ENCODE measurements at regions not wholly inside any gene's neighbourhood (a gene's known extent, or its start where the extent isn't known, plus 50 kb on each side); places are given as distances from the start of the nearest gene placed in this dataset.

DNA sequence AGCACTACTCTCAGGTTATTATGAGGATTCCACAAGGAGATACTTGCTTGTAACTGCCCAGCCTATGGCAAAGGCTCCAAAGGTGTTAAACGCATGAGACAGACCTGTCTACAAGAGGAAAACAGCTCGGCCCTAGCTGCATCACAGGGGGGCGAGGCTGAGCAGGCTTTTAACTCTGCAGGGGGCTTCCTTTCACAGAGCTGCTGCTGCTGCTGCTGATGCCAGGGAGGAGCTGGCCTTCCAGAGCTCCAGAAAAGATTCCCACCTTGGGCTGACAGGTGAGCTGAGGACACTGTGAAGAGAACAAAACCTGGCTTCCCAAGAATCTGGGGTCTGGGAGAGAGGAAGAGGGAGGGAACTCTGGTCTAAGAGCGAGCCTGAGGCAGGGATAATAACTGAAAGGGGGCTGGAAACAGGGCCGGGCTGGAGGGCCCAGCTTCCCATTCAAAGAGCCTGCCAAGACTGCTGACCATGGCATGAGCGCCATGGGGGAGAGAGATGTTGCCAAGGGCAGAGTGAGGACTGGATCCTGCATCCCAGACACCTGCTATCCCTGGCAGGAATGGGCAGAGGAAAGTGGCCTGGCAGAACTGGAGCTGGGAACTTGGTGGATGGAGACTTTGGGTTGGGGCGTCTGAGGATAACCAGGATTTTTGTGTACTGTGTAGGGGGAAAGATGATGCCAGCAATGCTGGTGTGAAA lies 211.1 kb upstream of the LRFN2 start:
- DNase-seq (ENCODE audit: low read depth in 2 of 2), result no peak

- peak; percentile 15 to 19 for DNase-seq (ENCODE audit: low read depth in 2 of 2)
Measured at GRCh38 chr6:40796260-40797221, 209.4 kb upstream of the LRFN2 start.

DNA sequence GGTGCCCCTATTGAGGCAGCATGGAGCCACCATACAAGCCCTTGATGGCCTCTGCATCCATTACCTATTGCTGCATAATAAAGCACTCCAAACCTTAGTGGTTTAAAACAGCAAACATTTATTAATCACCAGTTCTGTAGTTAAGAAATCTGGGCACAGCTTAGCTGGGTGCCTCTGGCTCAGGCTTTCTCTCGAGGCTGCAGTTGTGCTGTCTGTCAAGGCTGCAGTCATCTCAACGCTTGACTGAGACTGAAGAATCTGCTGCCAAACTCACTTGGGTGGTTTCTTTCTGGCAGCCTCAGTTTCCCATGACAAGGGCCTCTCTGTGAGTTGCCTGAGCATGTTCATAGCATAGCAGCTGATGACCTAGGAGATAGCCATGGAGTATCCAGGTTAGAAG lies 207.4 kb upstream of the LRFN2 start:
- DNase-seq (ENCODE audit: low read depth in 2 of 2), result no peak

- DNase-seq (ENCODE audit: low read depth in 2 of 2), result no peak
Measured at GRCh38 chr6:40792183-40792582, 205.0 kb upstream of the LRFN2 start.

GRCh38 chr6:40791004-40791403 lies 203.8 kb upstream of the LRFN2 start:
- DNase-seq (ENCODE audit: low read depth in 2 of 2), result no peak

DNA sequence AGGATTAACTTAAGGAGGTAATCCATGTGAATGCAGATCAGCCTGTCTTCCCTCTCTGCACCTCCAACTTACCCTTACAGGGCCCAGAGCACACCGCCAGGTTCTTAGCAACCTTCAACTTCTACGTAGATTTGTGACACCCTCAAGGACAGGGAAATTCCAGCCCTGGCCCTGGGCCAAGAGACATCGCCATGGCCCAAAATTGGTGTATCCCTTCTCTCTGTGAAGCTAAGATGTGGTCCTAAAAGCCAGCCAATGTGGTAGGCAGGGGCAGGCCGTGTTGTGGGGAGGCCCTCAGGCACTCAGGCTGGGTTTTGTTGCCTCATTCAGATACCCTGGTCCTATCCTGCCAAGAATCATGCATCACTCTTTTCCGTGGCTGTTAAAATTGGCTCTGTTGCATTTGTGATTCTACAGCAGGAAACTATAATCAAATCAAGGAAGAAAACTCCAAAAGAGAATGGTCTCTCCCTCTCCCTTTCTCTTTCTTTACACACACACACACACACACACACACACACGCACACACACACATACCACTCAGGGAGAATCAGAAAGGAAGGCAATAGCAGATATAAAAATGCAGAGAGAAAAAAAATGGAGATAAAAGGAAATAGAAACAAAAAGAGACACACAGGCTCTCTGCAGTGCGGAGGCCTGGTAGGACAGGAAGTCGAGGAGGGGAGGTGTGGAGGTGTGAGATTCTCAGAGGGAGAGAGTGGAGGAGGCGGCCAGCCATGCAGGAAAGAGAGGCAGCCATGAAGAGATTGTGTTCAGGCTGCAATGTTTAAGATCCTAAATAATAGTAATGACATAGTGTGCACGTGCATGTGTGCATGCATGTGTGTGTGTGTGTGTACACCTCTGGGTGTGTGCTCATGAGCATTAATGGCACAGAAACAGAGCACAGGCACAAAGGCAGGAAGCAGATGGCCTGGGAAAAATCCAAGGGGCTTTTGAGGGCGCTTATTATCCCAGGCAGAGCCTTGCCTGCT lies 201.8 kb upstream of the LRFN2 start:
- DNase-seq (ENCODE audit: low read depth in 2 of 2), result peak; percentile 12 to 15

GRCh38 chr6:40782355-40782754 lies 195.2 kb upstream of the LRFN2 start:
- no peak for DNase-seq (ENCODE audit: low read depth in 2 of 2)

DNA sequence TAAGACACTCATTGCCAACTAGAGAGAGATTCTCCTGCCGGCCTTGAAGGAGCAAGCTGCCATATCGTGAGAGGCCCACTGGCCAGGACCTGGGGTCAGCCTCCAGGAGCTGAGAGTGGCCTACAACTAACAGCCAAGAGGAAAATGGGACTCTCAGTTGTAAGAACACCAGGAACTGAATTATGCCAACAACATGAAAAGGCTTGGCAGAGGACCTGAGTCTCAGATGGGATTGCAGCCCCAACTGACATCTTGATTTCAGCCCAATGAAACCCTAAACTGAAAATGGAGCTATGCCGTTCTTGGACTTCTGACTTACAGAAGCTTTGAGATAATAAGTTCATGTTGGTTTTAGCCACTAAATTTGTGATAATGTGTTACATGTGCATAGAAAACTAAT lies 193.5 kb upstream of the LRFN2 start:
- no peak for DNase-seq (ENCODE audit: low read depth in 2 of 2)

- peak; percentile 20 to 21 for DNase-seq (ENCODE audit: low read depth in 2 of 2)
Measured at GRCh38 chr6:40779409-40779808, 192.2 kb upstream of the LRFN2 start.

- DNase-seq (ENCODE audit: low read depth in 2 of 2), result no peak
Measured at GRCh38 chr6:40778918-40779317, 191.8 kb upstream of the LRFN2 start.

DNA sequence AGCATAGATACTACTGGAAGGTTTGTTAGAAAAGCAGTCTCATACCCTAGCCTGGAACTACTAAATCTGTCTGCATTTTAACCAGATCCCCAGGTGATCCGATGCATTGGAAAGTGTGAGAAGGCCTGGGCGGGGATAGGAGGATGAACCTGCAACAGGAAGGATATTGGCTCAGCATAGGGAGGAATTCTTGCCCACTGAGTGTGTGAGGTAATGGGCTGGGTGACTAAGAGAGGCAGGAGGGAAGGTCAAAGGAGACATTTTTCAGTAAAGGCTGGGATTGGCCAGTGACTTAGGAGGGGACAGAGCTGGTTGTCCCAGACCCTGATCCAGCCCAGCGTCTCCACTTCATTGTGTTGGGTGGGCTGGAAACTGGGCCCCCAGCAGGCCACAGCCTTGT lies 191.0 kb upstream of the LRFN2 start:
- no peak for DNase-seq (ENCODE audit: low read depth in 2 of 2)

- no peak for DNase-seq (ENCODE audit: low read depth in 2 of 2)
Measured at GRCh38 chr6:40774932-40775331, 187.8 kb upstream of the LRFN2 start.

- no peak for DNase-seq (ENCODE audit: low read depth in 2 of 2)
Measured at GRCh38 chr6:40770794-40771193, 183.6 kb upstream of the LRFN2 start.

DNA sequence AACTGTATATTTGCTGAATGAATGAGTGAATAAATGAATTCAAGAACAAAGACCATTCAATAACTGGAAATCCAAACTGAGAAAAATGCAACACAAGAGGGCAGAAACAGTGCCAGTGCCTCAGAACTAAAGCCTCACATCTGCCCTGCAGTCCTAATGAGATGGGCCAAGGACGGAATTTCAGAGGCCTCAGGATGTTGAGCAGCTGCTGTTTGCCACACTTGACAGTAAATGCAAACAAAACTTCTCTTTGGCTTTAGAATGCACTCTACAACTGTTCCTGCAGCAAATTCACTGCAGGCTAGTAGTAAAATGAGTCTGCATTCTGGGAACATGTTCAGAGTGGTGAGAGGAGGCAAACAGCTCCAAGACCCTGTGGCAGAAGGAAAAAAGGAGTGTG lies 177.6 kb upstream of the LRFN2 start:
- DNase-seq (ENCODE audit: low read depth in 2 of 2), result no peak

DNA sequence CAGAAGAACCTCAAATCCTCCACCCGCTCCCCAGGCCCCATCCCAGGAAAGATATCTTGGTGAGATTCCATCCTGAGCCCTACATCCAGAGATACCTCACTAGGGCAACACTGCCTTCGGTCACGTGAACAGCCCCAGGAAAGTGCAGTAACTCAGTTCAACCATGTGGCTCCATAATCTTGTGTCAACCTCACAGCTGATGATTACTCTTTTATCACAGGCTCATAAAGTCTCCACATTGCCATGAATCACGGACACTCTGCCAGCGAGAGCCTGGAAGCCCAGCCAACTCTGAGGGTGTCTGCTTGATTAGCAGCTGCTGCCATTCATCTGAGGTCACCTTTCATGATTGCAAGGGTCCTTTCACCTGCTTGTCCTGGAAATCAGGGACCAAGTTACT lies 175.8 kb upstream of the LRFN2 start:
- DNase-seq (ENCODE audit: low read depth in 2 of 2), result no peak

- DNase-seq (ENCODE audit: low read depth in 2 of 2), result no peak
Measured at GRCh38 chr6:40760887-40761286, 173.7 kb upstream of the LRFN2 start.

GRCh38 chr6:40759838-40760237 lies 172.7 kb upstream of the LRFN2 start:
- no peak for DNase-seq (ENCODE audit: low read depth in 2 of 2)

- no peak for DNase-seq (ENCODE audit: low read depth in 2 of 2)
Measured at GRCh38 chr6:40759264-40759663, 172.1 kb upstream of the LRFN2 start.

- no peak for DNase-seq (ENCODE audit: low read depth in 2 of 2)
Measured at GRCh38 chr6:40755749-40756452, 168.7 kb upstream of the LRFN2 start.

DNA sequence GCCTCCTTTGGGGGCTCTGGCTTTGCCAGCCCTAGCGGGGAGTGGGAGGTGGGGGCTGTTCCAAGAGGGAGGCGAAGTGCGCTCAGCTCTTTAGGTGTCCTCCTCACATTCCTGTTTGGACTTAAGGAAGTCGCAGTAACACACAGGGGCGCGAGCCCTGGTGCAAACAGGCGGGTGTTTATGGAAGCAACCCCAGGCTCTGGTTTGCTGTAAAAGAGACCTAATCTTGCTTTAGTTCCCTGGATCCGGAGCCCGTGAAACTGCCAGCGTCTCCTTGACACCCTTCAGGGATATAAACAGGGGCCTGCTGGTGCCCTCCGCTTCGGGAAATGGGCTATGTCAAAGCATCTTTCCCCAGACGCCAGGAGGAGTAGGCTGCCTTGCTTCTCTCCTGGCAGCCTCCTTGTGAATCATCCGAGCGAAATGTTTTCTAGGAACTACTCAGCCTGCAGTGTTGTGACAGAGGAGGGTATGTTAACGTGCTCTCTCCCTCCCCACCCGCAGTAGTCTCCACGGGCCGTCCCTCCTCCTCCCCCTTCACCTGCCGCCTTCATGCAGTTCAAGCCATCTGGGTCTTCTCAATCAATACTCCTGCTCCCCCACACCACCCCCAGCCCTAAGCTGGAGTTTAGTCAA lies 168.0 kb upstream of the LRFN2 start:
- DNase-seq (ENCODE audit: low read depth in 2 of 2), result peak in 1 of 2 experiments; percentile 31
